GM21529 (cell line): ENCODE measurements at regions not wholly inside any gene's neighbourhood (a gene's known extent, or its start where the extent isn't known, plus 50 kb on each side); places are given as distances from the start of the nearest gene placed in this dataset.

Source experiments
- ATAC-seq: cut with Tn5 transposase; IDR thresholded peaks from one replicate; pipeline ENCODE4 v1.9.1; 2021; ENCODE audit not compliant: unreplicated experiment

DNA sequence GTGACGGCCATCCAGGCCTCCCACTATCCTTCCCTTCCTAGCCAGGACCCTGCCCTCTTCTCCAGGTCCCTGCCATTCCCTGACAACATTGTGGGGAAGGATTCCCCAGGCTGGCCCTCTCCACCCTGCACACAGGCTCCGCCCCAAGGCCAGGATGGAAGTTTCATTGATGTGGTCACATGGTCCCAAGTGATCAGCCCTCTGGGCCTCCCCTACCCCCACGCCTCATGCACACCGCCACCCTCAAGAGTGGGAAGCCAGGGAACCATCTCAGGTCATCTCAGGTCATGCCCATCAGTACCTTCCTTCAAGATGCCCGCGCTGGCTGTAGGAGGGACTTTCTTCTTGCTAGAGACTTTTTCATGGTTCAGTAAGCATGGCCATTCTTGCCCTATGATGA, 514.8 kb upstream of the RAB6C start:
- ATAC-seq: no peak

DNA sequence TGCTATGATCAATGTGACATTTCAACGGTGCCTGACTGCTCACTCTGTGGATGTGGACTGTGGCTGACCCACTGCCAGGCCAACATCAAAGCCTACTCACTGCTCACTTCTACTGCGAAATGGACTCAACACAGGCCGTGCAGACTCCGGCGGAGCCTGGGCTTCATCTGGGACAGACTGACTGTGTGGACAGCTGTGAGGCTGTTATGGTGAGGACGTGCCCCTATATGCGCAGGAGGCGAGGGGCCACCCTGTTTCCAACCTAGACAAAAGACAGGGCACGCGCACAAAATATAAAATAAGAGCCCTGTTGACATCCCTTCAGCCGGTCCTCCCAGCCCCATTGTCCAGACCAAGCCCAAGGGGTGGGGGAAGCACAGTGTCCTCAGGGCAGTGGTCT, 514.4 kb upstream of the RAB6C start:
- ATAC-seq: no peak

DNA sequence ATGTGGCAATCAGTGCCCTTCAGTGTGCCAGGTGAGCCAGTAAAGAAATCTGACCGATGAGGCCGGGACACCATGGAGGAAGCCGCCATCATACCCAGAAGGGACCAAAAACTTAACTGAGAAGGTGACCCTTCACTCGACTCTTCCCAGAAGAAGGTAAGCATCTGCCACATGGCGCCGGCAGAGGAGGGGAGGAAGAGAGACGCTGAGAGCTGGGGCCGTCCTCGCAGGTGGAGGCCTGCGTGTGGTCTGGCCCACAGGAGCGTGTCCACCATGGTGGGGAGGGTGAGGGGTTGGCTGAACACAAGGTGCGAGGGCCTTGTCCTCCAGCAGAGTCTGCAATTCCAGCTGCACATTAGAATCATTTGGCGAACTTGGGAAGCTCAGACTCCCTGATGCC, 513.1 kb upstream of the RAB6C start:
- ATAC-seq: no peak

DNA sequence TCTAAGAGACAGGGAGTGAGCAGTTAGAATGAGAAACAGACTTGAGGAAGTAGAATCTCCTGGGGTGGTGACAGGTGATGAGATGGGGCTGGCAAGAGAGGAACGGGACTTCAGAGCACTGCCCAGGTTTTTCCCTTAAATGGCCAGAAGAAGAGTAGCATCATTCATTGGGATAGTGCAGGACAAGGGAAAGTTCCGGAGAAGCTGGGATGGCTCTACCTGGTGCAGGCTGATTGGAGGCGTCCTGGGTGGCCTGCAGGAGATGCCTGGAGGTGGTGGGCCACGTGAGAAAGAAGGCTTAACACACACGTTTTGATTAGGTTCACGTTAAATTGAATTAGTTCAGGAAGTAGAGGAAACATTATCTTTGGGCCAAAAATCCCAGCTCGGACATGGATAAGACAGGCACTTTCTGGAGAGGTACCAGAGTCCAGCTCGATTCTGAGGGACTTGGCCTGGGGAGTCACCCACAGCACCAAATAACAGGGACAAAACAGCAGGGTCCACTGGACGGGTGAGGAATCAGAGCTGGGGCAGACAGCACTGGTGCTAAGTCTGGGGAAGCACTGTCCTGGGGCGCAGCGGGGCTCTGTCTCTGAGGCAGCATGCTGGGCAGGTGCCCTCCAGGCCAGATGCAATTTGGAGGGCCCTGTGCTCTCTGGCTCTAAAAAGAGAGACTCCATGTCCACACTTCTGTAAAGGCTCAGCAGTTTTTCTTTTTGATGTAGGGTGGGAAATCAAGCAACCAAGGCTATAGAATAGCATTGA, 512.3 kb upstream of the RAB6C start:
- no peak for ATAC-seq

DNA sequence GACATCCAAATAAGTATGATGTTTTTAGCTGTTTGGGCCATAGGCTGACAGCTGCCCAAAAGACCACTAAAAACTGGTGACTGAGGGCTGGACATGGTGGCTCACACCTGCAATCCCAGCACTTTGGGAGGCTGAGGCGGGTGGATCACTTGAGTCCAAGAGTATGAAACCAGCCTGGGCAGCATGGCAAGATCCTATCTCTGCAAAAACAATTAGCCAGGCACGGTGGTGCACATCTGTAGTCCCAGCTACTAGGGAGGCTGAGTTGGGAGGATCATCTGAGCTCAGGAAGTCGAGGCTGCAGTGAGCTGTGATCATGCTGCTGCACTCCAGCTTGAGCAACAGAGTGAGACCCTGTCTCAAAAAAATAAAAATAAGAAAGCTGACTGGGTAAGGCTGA, 511.5 kb upstream of the RAB6C start:
- ATAC-seq: no peak

DNA sequence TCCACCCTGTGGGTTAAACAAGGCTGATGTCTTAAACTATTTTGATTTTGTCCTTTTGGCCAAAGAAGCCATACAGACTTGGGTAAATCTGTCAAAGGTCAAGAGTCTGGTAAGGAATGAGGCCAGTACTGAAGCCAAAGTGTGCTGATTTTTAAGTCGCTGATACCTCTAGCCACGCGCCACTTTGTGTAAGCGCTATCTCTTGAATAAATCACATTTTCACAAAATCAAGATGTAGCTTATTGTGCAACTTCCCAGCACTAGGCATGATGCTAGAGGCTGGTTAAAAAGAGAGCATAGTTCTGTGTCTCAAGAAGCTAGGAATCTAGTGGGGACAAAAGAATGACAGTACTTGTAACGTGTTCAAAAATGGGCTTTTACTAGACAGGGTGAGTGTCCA, 510.6 kb upstream of the RAB6C start:
- ATAC-seq: no peak

DNA sequence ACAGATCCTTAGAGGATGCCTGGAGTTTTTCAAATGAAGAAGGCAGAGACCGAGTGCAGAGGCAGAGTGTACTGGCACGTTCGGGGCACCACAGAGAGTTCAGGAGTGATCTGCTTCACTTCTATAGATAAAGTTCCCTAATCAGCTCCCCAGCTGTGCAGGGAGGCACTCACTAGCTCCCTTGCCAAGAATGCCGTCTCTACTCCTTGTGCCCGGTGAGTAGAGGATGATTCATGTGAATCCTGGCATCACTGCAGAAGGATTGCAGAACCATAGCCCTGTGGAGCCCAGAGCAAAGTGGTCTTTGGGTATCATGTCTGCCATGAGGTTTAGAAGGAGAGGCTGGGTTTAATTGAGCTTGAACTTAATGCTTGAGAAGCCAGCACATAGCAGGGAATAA, 510.1 kb upstream of the RAB6C start:
- no peak for ATAC-seq

DNA sequence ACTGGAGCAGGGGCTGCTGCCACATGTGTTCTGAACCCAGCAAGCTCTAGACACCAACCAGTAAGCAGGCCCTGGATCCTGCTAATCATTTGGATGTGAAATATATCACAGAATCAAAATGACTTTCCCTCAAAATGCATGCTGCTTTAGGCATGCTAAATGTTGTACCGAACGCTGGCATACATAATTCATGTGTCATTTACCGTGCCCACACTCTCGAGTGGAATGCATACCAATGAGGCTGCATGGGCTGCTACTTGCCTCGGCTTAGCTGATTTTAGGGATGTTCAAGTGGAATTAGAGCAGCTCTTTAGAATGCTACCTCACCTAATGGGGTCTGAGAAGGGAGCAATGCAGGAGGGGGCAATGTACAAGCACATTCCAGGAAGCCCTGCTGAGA, 509.6 kb upstream of the RAB6C start:
- no peak for ATAC-seq

DNA sequence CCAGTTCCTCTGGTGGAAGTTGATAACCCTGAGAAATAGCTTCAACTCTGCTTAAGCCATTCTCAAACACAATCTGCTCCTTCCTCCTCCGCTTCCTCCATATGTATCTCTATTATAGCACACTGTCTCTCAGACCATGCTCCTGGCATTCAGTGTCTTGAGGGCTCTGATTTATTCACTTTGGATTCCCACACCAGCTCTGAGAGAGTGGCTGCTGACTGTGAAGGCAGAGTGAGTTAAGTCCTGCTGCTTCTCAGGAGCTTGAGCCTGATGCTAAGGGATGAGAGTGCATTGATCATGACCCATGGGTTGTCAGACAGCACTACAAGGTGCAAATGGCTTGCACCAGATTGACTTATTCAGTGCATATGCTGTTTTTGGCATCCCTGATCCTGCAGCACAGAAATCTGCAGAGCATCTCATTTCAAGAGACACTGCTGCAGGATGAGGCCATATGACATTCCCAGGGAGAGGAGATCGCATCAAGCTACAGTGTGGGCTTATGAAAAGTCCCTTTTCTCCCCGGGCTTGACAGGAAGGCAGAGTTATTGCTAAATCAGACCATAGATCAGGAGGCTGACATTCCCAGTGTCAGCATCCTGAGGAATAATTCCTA, 500.5 kb upstream of the RAB6C start:
- no peak for ATAC-seq

DNA sequence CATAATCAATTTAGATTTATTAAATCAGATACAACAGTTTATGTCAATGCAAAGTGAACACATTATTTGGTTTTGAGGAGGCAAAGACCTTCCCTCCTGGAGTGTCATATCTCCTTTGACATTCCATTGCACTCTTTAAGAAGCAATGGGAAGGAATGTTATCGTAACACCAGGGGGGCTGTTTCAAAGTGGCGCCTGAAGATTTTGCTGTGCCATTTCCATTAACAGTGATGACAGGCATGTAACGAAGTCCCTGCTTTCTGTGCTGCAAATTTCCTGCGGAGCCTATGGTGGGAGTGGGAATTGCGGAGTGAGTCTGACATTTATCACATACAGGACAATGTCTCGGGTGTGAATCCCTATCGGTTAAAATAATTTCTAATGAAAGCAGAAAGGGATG, 499.6 kb upstream of the RAB6C start:
- ATAC-seq: no peak

DNA sequence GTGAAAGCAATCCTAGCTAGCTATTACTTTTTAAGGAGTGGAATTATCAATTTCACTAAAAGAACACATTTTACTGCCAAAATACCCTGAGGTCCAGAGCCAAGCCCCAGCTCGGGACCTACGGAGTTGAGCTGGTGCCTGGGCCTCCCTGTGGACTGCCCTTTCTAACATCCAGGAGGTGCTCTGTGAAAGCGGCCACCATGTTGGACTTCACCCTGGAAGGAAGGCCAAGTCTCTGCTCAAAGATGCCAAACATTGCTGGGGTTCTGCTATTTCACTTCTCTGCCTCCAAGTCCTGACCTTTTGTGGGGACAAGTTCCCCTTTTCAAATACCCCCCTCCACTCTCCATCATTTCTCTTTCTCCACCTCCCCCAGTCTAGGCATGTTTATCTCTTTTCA, 498.7 kb upstream of the RAB6C start:
- no peak for ATAC-seq

DNA sequence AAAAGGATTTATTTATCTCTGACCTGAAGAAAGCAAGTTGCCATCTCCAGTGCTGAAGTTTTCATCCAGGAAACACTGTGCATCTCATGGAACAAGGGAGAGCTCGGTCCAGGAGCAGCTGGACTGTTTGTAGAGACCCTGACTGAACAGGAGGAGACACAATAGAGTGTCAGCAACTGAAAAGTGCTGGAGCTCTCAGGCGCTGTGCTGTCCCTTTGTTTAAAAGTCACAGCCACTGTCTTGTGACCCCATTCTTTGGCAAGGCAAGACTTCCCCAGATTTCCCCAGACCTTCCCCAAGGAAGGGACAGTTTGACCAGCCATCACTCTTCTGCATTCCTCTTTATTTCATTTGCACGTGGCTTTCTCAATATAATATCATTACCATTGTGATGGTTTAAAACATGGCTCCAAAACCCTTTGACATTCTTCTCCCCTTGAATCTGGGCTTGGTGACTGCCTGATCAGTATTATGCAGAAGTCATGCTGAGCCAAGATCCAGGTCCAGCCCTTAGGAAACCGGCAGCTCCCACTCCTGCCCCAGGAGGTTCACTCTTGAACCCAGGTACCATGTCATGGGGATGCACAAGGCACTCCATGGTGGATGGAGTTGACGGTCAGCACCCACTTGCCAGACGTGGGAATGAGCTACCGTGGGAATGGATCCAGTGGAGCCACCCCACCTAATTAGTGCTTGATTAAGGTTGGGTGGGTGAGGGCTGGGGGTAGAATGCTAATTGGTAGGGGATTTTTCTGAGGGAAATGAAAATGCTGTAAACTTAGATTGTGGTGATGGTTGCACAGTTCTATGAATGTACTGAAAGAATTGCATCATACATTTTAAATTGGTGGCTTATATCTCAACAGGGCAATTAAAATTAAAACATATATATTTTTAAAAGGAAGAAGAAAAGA, 497.9 kb upstream of the RAB6C start:
- ATAC-seq: no peak

DNA sequence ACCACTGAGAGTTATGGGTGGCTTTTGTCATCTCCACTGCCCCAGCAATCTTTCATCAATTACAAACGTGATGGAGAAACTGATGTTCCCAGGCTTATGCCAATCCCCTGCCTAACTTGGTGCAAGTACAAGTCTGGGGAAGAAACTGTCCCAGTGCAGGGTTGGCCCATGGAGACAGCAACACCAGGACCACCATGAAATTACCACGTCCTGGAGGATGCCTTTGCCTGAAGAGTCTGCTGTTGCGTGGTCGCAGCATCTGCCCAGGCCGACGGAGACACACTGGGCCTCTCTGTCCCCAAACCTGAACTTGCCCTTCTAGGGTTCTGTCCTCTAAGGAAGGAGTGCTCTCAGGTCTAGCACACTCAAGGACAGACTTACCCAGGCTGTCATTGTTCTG, 496.8 kb upstream of the RAB6C start:
- ATAC-seq: no peak

DNA sequence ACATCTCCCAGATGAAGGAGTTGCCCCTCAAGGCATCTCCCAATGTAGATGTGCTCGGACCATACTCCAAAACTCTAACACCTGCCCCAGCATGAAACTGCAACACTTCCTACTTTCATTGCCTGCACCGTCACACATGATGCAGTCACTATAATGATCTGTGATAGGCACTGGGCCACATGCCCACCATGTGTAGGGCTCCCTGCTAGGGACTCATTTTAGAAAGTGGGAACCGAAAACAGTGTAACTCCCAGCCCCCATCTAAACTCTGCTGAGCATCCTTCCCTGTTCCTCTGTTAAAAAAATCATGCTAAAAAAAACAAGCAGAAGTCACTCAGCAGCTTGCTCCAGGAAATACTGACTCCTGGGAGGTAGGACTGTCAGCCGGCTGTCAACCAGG, 496.1 kb upstream of the RAB6C start:
- ATAC-seq: peak; percentile 86

DNA sequence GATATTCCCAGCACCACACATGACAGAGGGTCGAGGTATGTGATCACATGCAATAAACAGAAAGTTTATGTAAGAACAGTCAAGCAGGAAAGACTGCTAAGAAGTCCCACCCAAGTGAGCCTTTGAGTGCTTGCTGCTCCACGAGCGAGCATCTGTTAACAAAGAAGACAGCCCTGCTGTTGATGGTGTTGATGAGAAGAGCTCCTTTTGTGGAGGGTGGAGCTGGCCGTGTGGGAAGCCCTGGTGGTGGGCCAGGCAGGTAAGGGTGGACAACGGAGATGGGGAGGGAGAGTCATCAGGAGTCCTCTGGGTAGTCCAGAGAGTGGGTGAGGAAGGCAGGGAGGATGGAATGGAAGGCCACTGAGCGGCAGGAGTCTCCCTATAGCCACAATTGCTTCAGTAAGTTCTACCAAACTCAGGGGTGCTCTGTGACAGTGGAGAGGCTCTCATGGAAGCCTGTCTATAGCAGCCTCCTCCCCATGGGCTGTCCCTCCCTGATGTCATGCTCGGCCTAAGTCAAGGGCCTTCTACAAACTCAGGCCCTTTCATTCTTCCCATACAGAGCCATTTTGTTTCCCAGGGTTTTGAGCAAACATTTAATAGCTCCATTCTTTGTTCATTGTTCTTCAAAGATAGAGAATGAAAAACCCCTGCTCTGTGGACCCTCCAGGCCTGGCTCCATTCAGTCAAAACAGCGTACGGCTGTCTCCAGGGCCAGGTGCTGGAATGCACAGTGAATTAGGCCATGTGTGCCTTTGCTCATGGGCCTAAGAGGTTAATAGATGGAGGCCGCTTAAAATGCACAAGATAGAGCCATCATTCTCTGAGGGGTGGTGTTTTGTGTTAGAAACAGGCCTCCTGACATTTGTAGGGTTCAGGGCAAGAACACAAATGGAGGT, 494.2 kb upstream of the RAB6C start:
- ATAC-seq: no peak

DNA sequence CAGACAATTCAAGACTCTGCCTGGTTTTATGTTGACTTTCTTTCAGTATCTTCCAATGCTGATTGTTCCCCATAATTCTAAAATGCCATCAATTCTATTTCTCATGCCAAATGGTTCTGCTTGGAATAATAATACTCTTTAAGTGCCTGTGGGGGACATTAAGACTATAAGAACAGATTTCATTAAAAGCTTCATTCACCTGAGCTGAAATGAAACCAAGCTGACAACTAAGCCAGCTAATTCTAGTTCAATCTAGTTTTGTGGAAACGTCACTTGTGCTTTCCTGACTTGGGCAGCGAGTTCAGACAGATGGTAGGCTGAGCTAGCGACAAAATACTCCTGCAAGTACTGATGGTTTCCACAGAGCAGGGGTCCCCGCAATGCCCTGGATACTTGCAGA, 491.1 kb upstream of the RAB6C start:
- ATAC-seq: no peak

DNA sequence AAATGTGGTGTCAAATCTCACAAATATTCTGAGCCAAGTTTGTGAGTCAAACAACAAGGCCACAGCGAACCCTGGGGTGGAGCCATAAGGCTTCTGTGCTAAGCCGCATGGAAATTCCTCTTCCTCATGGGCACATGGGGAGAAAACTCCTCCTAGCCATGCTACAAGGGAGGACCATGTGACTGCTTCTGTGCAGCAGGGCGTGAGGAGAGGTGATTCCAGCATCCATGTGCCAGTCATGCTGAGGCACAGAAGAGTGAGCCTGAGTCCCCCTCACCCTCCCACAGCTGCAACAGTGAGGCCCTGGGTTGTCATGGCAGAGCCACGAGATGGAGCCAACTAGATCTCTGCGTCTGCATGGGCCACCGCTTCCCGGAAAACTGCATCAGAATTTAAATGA, 488.8 kb upstream of the RAB6C start:
- ATAC-seq: no peak

DNA sequence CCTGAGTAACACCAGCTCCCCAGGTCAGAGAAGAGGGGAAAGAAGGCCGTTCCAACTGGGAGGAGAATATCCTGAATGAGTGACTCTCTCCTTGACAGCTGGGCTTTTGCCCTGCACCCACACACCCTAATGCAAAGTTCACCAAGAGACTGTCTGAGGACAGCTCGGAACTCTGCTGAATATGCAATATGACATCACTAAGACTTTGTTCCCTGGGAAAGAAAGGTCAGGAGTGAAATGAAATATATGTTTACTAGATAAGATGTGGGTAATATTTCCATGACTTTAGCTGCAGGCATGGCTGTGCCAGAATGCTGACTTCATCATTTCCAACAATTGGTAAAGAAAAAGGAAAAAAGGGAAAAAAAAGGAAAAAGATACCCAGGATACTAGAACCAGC, 488.2 kb upstream of the RAB6C start:
- ATAC-seq: no peak

DNA sequence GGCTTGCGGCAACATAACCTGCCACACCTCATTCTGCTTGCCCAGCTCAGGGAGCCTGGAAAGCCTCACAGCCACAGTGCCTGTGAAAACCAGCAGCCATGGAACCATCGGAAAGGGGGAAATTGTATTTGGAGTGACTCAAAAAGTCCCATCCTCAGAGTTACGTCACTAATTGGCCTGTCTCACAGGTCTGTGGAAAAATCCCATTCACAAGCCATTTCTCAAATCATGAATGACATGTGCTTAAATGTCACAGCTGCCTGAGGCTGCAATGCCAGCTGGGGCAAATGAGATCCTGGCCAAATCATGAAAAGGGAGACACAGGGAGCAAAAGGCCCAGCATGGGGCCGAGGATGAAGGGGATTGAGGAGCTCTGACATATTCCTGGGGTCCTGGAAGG, 486.9 kb upstream of the RAB6C start:
- ATAC-seq: no peak

DNA sequence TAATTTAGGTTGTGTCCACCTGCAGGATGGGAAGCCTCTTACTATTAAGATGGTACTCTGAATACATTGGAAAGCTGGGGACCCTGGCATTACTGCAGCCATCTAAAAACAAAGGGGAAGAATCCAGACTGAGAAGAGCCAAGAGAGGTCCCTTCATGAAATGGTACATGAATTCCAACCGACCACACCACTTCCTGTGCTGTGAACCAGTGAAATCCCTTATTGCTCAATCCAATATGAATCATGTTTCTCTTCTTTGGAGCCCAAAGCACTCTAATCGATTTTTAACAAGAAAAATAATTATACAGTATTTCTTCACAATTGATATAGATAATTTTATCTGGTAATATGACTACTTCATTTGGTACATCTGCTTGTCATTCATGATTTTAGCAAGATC, 479.7 kb upstream of the RAB6C start:
- ATAC-seq: no peak

DNA sequence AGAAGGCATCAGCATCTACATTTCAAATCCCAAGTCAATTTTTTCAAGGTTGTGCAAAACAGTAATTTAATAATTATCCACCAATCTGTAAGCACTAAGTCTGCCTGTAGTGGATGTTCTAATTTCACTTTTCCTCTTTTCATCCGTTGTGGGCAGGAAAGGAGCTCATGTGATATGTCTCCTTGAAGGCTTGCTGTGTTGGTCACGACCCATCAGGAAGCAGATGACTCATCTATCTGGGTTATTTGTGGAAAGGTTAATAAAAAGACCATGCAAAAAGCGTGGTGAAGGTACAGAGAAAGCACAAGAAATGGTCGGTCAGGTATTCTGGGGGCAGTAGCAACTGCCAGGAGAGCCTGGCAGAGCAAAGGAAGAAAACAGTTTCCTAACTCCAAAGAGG, 476.7 kb upstream of the RAB6C start:
- no peak for ATAC-seq
